ENCODE measurements at regions not wholly inside any gene's neighbourhood (a gene's known extent, or its start where the extent isn't known, plus 50 kb on each side); places are given as distances from the start of the nearest gene placed in this dataset.

DNA sequence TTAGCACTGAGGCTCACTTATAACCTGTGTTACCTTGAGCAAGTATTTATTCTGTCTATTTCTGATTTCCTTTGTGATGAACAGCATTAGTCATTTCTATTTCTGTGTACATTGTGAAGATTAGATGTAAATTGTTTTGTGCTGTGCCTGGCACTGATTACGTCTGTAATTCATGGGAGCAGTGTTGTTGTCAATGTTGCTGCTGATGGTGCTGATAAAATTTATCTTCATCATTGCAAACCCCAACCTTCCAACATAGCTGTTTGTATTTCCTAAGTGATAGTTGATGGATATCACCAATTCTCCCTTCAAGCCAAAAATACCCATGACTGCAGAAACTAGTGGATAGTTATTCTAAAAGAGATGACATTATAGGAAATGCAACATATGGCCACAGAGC is 400.5 kb upstream of the GRM3 start:
- intact Hi-C loops (cut with micrococcal nuclease): no loop called here
- ChIA-PET CTCF (no interaction called here), POLR2A (no interaction called here)
- Mint-ChIP-seq H3K36me3 (no peaks in the 10 kb centered on the region), H3K27ac (no peak overlapping the region), H3K4me3 (no peak overlapping the region), H3K9me3 (no peaks in the 10 kb centered on the region), H3K4me1 (ENCODE audit: low read depth) (no peaks in the 10 kb centered on the region), H3K27me3 (no peaks in the 10 kb centered on the region)
- no peak for DNase-seq

DNA sequence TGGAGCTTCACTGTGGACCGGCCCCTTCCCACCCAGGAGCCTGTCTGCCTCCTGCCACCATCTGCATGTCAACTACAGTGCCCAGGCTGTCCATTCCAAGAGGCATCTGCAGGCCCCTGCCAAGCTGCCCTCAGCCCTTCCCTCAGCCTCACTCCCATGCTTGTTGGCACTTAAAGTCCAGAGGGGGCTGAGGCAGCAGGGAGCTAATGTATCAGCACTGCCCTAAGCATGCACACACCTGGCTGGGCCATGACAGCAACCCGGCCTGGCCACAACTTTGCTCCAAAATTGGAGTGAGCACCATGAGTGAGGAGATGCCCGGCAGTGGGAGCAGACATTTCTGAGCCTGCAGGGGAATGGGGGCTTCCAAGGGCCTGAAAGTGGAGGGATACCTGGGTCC is 417.5 kb upstream of the GRM3 start:
- intact Hi-C loops (cut with micrococcal nuclease): no loop called here
- no peaks in the 10 kb centered on the region for H3K27me3 Mint-ChIP-seq
- no peaks in the 10 kb centered on the region for H3K4me1 Mint-ChIP-seq (ENCODE audit: low read depth)
- peaks cover 23% of the 10 kb centered on the region for H3K9me3 Mint-ChIP-seq
- no peaks in the 10 kb centered on the region for H3K36me3 Mint-ChIP-seq
- no peak overlapping the region for H3K27ac Mint-ChIP-seq
- ChIA-PET POLR2A (no interaction called here), CTCF (no interaction called here)
- DNase-seq: no peak
- H3K4me3 Mint-ChIP-seq: no peak overlapping the region

DNA sequence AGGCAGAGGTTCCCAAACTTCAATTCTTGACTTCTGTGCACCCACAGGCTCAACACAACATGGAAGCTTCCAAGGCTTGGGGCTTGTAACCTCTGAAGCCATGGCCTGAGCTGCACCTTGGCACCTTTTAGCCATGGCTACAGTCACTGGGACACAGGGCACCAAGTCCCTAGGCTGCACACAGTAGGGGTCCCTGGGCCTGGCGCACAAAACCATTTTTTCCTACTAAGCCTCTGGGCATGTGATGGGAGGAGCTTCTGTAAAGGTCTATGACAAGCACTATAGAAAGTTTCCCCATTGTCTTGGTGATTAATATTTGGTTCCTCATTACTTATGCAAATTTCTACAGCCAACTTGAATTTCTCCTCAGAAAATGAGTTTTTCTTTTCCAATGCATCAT is 420.9 kb upstream of the GRM3 start:
- DNase-seq: no peak
- Mint-ChIP-seq H3K4me1 (ENCODE audit: low read depth) (no peaks in the 10 kb centered on the region), H3K4me3 (no peak overlapping the region), H3K27me3 (no peaks in the 10 kb centered on the region), H3K27ac (no peak overlapping the region), H3K36me3 (no peaks in the 10 kb centered on the region), H3K9me3 (peaks cover 12% of the 10 kb centered on the region)
- POLR2A ChIA-PET: no interaction called here
- intact Hi-C loops (cut with micrococcal nuclease): no loop called here
- CTCF ChIA-PET: no interaction called here

DNA sequence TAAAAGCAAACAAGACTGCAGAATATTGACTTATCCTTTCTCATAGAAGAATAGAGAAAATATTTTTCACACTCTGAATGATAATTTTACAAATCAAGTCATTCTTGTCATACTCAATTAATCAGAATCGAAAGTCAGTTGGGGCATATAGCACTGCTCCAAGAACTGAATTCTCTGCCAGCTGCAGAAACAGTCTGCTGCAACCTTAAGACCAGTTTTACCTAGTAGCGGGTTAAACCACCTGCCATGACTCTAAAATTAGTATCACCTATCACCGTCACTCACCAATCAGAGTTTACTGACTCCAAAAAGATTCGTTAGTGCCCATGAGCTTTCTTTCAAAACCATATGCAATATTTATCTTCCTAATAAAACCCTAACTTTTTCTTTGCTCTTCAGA is 429.0 kb upstream of the GRM3 start:
- ChIA-PET CTCF (no interaction called here), POLR2A (no interaction called here)
- no peak overlapping the region for H3K4me3 Mint-ChIP-seq
- no peak overlapping the region for H3K27ac Mint-ChIP-seq
- H3K36me3 Mint-ChIP-seq: no peaks in the 10 kb centered on the region
- DNase-seq: no peak
- intact Hi-C loops (cut with micrococcal nuclease): no loop called here
- no peaks in the 10 kb centered on the region for H3K9me3 Mint-ChIP-seq
- H3K27me3 Mint-ChIP-seq: no peaks in the 10 kb centered on the region
- no peaks in the 10 kb centered on the region for H3K4me1 Mint-ChIP-seq (ENCODE audit: low read depth)

DNA sequence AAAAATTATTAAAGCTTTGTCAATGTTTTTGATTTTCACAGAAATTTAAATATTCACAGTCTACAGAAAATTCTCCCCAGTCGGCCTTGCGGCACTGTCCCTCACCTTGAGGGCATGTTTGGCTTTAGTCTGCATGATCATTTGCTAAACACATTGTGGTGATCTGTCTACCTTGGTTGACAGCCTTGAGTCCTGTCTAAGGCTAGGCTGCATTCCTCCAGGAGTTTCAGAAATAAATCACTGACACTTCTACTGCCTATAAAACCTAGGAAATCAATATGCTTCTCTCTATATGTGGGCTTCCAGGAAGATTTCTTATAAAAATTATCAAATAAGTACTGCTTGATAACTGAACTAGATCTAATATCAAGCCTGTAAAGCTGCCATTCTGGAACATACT is 430.7 kb upstream of the GRM3 start:
- POLR2A ChIA-PET: no interaction called here
- H3K27me3 Mint-ChIP-seq: no peaks in the 10 kb centered on the region
- no peaks in the 10 kb centered on the region for H3K36me3 Mint-ChIP-seq
- H3K4me3 Mint-ChIP-seq: no peak overlapping the region
- intact Hi-C loops (cut with micrococcal nuclease): no loop called here
- H3K27ac Mint-ChIP-seq: no peak overlapping the region
- no peaks in the 10 kb centered on the region for H3K9me3 Mint-ChIP-seq
- no peaks in the 10 kb centered on the region for H3K4me1 Mint-ChIP-seq (ENCODE audit: low read depth)
- DNase-seq: no peak
- CTCF ChIA-PET: no interaction called here

DNA sequence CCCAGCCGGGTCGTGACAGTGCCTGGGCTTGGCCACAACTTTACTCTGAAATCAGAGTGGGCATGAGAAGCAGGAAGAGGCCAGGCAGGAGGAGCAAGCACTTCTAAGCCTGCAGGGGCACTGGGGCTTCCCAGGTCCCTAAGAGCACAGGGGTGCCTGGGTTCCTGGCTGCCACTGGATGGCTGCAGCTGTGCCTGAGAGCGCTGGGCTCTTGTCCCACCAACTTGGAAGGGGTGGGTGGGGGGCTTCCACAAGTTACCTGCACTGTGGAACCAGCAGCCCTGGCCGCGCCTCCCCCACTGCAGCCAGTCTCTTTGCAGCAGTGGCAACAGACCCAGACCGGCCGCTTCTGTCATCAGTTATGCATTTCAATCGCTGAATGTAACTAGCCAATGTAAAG is 434.7 kb upstream of the GRM3 start:
- Mint-ChIP-seq H3K4me3 (no peak overlapping the region), H3K9me3 (peaks cover 4% of the 10 kb centered on the region), H3K36me3 (no peaks in the 10 kb centered on the region), H3K27ac (no peak overlapping the region), H3K4me1 (ENCODE audit: low read depth) (no peaks in the 10 kb centered on the region), H3K27me3 (no peaks in the 10 kb centered on the region)
- ChIA-PET CTCF (no interaction called here), POLR2A (no interaction called here)
- intact Hi-C loops (cut with micrococcal nuclease): no loop called here
- no peak for DNase-seq

DNA sequence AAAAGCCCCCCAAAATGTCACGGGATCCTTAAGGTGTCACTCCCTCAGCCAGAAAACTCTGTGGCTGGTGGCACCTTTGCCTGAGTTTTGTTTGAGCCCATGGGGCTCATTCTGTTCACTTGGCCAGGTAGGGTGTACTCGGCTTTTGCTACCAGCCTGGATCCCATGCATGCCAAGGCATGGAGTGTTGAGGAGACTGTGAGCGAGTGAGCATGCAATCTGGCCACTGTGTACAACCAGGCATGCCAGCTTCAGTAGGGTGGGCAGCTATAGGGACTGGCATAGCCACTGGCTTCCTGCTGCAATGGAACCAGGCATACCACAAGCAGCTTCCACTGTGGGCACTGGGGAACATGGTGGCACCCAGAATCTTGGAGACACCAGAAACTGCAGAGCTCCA is 436.0 kb upstream of the GRM3 start:
- ChIA-PET CTCF (no interaction called here), POLR2A (no interaction called here)
- intact Hi-C loops (cut with micrococcal nuclease): no loop called here
- Mint-ChIP-seq H3K4me3 (no peak overlapping the region), H3K4me1 (ENCODE audit: low read depth) (no peaks in the 10 kb centered on the region), H3K36me3 (no peaks in the 10 kb centered on the region), H3K27ac (no peak overlapping the region), H3K27me3 (no peaks in the 10 kb centered on the region), H3K9me3 (peaks cover 4% of the 10 kb centered on the region)
- no peak for DNase-seq

DNA sequence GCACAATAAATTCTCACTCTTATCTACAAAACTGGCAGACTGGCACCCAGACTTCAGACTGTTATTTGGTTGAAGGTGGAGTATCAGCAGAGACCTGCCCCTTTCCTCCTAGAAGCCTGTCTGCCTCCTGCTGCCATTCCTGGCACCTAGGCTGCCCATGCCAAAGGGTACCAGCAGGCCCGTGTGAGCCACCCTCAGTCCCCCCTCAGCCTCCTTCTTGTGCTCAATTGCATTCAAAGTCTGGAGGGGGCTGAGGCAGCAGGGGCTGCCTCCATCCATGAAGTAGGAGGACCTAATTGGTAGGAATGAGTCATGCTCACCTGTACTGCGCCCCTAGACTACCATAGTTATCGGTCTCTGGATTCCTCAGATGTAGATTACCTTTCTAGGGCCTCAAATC is 440.9 kb upstream of the GRM3 start:
- Mint-ChIP-seq H3K27ac (no peak overlapping the region), H3K36me3 (no peaks in the 10 kb centered on the region), H3K27me3 (no peaks in the 10 kb centered on the region), H3K9me3 (peaks cover 8% of the 10 kb centered on the region), H3K4me3 (no peak overlapping the region), H3K4me1 (ENCODE audit: low read depth) (no peaks in the 10 kb centered on the region)
- DNase-seq: no peak
- ChIA-PET CTCF (no interaction called here), POLR2A (no interaction called here)
- intact Hi-C loops (cut with micrococcal nuclease): no loop called here

DNA sequence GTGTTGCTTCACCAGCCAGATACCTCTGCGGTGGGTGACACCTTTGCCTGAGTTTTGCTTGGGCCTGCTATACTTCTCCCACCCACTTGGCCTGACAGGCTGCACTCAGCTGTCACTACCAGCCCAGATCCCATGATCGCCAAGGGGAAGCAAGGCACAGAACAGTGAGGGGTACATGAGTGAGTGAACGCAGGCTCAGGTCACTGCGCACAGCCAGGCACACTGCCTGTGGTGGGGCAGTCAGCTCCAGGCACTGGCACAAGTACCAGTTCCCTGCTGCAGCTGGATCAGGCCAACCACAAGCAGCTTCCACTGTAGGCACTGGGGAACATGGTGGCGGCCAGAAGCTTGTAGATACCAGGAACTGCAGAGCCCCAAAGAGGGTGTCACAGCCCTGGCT is 441.9 kb upstream of the GRM3 start:
- no peak for DNase-seq
- CTCF ChIA-PET: no interaction called here
- H3K9me3 Mint-ChIP-seq: peaks cover 8% of the 10 kb centered on the region
- no peaks in the 10 kb centered on the region for H3K4me1 Mint-ChIP-seq (ENCODE audit: low read depth)
- H3K27ac Mint-ChIP-seq: no peak overlapping the region
- POLR2A ChIA-PET: no interaction called here
- H3K4me3 Mint-ChIP-seq: no peak overlapping the region
- H3K36me3 Mint-ChIP-seq: no peaks in the 10 kb centered on the region
- intact Hi-C loops (cut with micrococcal nuclease): no loop called here
- H3K27me3 Mint-ChIP-seq: no peaks in the 10 kb centered on the region

DNA sequence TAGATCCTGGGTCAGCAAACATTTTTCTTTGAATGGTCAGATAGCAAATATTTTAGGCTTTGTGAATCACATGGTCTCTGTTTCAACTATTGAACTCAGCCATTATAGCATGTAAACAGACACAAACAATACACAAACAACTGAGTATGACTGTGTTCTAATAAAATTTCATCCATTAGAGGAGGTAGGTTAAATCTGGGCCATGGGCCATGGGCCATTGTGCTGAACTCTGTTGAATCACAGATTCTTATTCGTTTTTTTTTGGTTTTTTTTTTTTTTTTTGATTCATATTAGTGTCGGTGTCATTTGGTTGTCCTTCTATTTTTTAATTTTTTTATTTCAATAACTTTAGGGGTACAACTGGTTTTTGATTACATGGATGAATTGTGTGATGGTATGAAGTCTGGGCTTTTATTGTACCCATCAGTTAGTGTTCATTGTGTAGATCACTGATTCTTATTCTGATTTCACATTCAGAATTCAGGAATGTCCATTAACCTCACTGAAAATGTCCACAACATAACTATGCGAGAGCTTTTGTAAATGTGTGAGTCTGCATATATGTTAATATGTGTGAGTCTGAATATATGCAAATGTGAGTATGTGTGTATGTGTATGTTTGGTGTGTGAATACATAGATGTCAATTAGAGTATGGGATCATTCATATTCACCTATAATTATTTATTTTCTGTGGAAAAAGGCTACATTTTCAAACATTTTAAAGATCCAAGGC is 443.7 kb upstream of the GRM3 start:
- no peaks in the 10 kb centered on the region for H3K36me3 Mint-ChIP-seq
- DNase-seq: no peak
- ChIA-PET CTCF (no interaction called here), POLR2A (no interaction called here)
- H3K27ac Mint-ChIP-seq: no peak overlapping the region
- no peak overlapping the region for H3K4me3 Mint-ChIP-seq
- peaks cover 4% of the 10 kb centered on the region for H3K9me3 Mint-ChIP-seq
- intact Hi-C loops (cut with micrococcal nuclease): no loop called here
- no peaks in the 10 kb centered on the region for H3K4me1 Mint-ChIP-seq (ENCODE audit: low read depth)
- H3K27me3 Mint-ChIP-seq: no peaks in the 10 kb centered on the region

DNA sequence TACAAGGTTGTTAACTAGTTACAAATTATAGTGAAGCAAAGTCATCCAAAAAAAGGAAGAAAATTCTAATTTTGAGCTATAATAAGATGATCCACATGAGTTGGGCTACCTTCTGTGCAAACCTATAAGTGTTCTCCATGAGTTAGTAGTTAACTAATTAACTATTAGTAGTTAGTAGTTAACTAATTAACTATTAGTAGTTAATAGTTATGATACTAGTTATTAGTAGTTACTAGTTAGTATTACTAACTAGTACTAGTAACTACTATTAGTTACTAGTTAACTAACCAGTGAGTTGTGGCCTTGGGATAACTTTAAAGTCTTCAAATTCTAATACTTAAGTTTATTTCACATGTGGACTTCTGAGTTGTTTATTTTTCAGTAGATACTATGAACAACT is 453.4 kb upstream of the GRM3 start:
- ChIA-PET POLR2A (no interaction called here), CTCF (interaction anchor here (0.7 kb wide), 1 partner anchor 1300 kb away, joined by 3 read pairs; no protein-coding TSS in a partner anchor)
- no peak overlapping the region for H3K4me3 Mint-ChIP-seq
- no peak for DNase-seq
- intact Hi-C loops (cut with micrococcal nuclease): no loop called here
- no peaks in the 10 kb centered on the region for H3K27me3 Mint-ChIP-seq
- H3K27ac Mint-ChIP-seq: no peak overlapping the region
- H3K9me3 Mint-ChIP-seq: peaks cover 3% of the 10 kb centered on the region
- no peaks in the 10 kb centered on the region for H3K36me3 Mint-ChIP-seq
- no peaks in the 10 kb centered on the region for H3K4me1 Mint-ChIP-seq (ENCODE audit: low read depth)

DNA sequence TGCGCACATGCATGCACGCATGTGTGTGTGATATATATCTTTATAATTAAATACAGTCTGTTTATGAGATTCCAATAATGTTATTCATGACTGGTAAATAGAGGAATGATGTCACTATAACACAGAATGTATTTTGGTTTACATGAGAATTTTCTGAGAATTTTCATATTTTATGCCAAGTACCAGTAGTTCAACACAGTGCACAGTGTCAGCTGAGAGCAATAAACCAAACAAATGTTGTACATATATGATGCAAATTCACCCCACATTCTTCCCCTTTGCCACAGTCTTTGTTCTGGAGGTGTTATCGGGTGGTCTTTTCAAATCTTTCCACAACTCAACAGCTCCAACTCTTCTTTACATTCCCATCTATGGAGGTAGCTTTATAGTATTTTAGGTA is 462.2 kb upstream of the GRM3 start:
- POLR2A ChIA-PET: no interaction called here
- Mint-ChIP-seq H3K27me3 (no peaks in the 10 kb centered on the region), H3K4me3 (no peak overlapping the region), H3K27ac (no peak overlapping the region), H3K4me1 (ENCODE audit: low read depth) (no peaks in the 10 kb centered on the region), H3K9me3 (peaks cover 3% of the 10 kb centered on the region), H3K36me3 (no peaks in the 10 kb centered on the region)
- intact Hi-C loops (cut with micrococcal nuclease): no loop called here
- DNase-seq: no peak
- CTCF ChIA-PET: no interaction called here

DNA sequence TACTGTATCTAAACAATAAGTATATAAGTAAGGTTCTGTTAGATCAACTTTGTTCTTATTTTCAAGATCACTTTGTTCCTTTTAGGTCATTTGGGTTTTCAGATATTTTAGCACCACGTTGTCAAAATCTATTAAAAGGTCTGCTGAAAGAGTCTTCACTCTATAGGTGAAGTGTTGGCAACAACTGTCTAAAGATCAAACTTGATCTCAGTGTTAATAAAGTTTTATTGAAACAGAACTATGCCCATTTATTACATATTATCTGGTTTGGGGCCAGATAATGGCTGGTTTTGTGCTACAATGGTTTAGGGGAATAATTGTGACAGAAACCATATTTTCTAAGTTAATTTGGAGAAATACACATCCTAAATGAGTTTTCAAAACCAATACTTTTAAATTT is 478.9 kb upstream of the GRM3 start:
- Mint-ChIP-seq H3K9me3 (peaks cover 11% of the 10 kb centered on the region), H3K4me3 (no peak overlapping the region), H3K27me3 (no peaks in the 10 kb centered on the region), H3K4me1 (ENCODE audit: low read depth) (no peaks in the 10 kb centered on the region), H3K36me3 (no peaks in the 10 kb centered on the region), H3K27ac (no peak overlapping the region)
- ChIA-PET POLR2A (no interaction called here), CTCF (no interaction called here)
- DNase-seq: no peak
- intact Hi-C loops (cut with micrococcal nuclease): no loop called here

DNA sequence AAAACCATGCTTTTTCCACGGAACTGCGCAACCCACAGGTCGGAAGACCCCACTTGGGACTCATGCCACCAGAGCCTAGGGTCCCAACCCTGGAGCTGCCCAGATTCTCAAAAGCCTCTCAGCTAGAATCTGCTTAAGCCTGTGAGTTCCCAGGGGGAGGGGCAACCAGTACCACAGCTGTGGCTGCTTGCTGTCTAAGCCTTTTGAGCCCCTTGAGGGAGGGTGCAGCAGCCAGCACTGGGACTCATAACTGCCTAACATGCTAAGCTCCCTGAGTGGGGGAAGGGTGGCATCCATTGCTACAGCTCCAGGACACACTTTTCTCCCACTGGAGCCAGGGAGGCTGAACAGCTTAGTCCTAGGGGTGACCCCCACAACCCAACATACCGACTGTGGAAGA is 485.6 kb upstream of the GRM3 start:
- peaks cover 6% of the 10 kb centered on the region for H3K9me3 Mint-ChIP-seq
- intact Hi-C loops (cut with micrococcal nuclease): no loop called here

More for the DNA sequence above, 485.6 kb upstream of the GRM3 start:
- Mint-ChIP-seq H3K27me3 (no peaks in the 10 kb centered on the region), H3K4me3 (no peak overlapping the region), H3K27ac (no peak overlapping the region), H3K4me1 (ENCODE audit: low read depth) (no peaks in the 10 kb centered on the region), H3K36me3 (no peaks in the 10 kb centered on the region)
- ChIA-PET POLR2A (no interaction called here), CTCF (no interaction called here)
- DNase-seq: no peak
